MM.1S (cell line): ENCODE measurements at regions not wholly inside any gene's neighbourhood (a gene's known extent, or its start where the extent isn't known, plus 50 kb on each side); places are given as distances from the start of the nearest gene placed in this dataset.

ENCODE experiments used
- DNase-seq: peaks from one replicate; pipeline ENCODE4 v3.0.0-alpha.2; 2015
- H2AFZ ChIP-seq: fragments of 300-600 bp; sonication (generic); 2 replicates; pipeline ENCODE4 v1.6.0; 2016; ENCODE audit warnings: antibody characterized with exemption, low read length
- H3F3A ChIP-seq: fragments of 300-600 bp; sonication (generic); 2 replicates; pipeline ENCODE4 v1.6.1; 2016; ENCODE audit warnings: mild to moderate bottlenecking, antibody characterized with exemption, low read length, moderate library complexity, mixed read lengths; ENCODE audit not compliant: insufficient read depth
- H3K27ac ChIP-seq: fragments of 300-600 bp; sonication (generic); 2 replicates; pipeline ENCODE4 v1.5.1; 2016; ENCODE audit warnings: mild to moderate bottlenecking, low read length
- H3K27me3 ChIP-seq: fragments of 300-600 bp; sonication (generic); replicated peaks from 2 replicates; pipeline ENCODE4 v1.6.0; 2016; ENCODE audit warnings: low read length; ENCODE audit not compliant: insufficient read depth
- H3K36me3 ChIP-seq: fragments of 300-600 bp; sonication (generic); replicated peaks from 2 replicates; pipeline ENCODE4 v1.6.1; 2016; ENCODE audit warnings: mild to moderate bottlenecking, low read length, mixed read lengths; ENCODE audit not compliant: insufficient read depth
- H3K4me1 ChIP-seq: fragments of 300-600 bp; sonication (generic); 2 replicates; pipeline ENCODE4 v1.6.1; 2016; ENCODE audit warnings: low read length, mixed read lengths
- H3K4me2 ChIP-seq: fragments of 300-600 bp; sonication (generic); 2 replicates; pipeline ENCODE4 v1.6.0; 2016; ENCODE audit warnings: low read depth, low read length
- H3K4me3 ChIP-seq: fragments of 300-600 bp; sonication (generic); 2 replicates; pipeline ENCODE4 v1.5.1; 2016; ENCODE audit warnings: low read length, mixed read lengths
- H3K79me2 ChIP-seq: fragments of 300-600 bp; sonication (generic); 2 replicates; pipeline ENCODE4 v1.6.1; 2016; ENCODE audit warnings: mixed run types, low read length, mixed read lengths
- H3K9ac ChIP-seq: fragments of 300-600 bp; sonication (generic); 2 replicates; pipeline ENCODE4 v1.6.1; 2016; ENCODE audit warnings: low read length, mixed read lengths
- H3K9me2 ChIP-seq: fragments of 300-600 bp; sonication (generic); replicated peaks from 2 replicates; pipeline ENCODE4 v1.6.1; 2016; ENCODE audit warnings: mild to moderate bottlenecking, low read length, mixed read lengths; ENCODE audit not compliant: insufficient read depth
- H3K9me3 ChIP-seq: fragments of 300-600 bp; sonication (generic); replicated peaks from 2 replicates; pipeline ENCODE4 v1.6.1; 2016; ENCODE audit warnings: mild to moderate bottlenecking, low read length, mixed read lengths; ENCODE audit not compliant: insufficient read depth
- H4K20me1 ChIP-seq: fragments of 300-600 bp; sonication (generic); 2 replicates; pipeline ENCODE4 v1.6.1; 2016; ENCODE audit warnings: mild to moderate bottlenecking, low read length, moderate library complexity, mixed read lengths; ENCODE audit not compliant: insufficient read depth
- EZH2 ChIP-seq: fragments of 300-600 bp; sonication (generic); optimal IDR thresholded peaks from 2 replicates; pipeline ENCODE3; 2017; ENCODE audit warnings: low read depth, mild to moderate bottlenecking, antibody characterized with exemption, low read length, mixed read lengths
- EZH2phosphoT487 ChIP-seq: fragments of 300-600 bp; sonication (generic); IDR thresholded peaks from 2 replicates; pipeline ENCODE4 v1.6.1; 2018; ENCODE audit warnings: antibody characterized with exemption, low read length
- TF ChIP-seq, protein P1 (sequence below): fragments of 300-600 bp; sonication (generic); IDR thresholded peaks from 2 replicates; pipeline ENCODE4 v1.5.1; 2016; ENCODE audit warnings: antibody characterized with exemption, low read length, mixed read lengths

DNA sequence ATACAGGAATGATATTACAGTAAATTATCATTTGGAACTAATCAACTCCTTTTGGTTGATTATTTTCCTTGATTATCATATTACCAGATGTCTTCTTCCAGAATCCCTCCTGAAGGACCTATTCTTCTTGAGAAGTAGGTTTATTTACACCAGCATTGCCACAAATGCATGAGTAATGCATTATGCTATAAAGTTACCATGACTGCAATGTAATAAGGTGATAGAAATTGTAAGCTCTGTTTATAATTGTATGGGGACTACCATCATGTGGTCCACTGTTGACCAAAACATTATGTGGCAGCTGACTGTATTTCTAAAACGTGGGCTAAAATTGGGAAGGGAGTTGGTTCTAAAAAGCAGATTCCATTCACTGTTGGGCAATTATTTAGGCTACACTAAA lies 602.2 kb downstream of the NYAP2 start:
- no peaks in the 10 kb centered on the region for H3K27me3 ChIP-seq
- H3K4me2 ChIP-seq: no peak overlapping the region
- no peaks in the 10 kb centered on the region for H3K9me2 ChIP-seq
- H3K4me3 ChIP-seq: no peak overlapping the region
- H3F3A ChIP-seq: no peaks in the 10 kb centered on the region
- H3K9me3 ChIP-seq: no peaks in the 10 kb centered on the region
- no peaks in the 10 kb centered on the region for H3K36me3 ChIP-seq
- H2AFZ ChIP-seq: no peak overlapping the region
- TF ChIP-seq EZH2phosphoT487: no peak
- TF ChIP-seq, protein P1, sequence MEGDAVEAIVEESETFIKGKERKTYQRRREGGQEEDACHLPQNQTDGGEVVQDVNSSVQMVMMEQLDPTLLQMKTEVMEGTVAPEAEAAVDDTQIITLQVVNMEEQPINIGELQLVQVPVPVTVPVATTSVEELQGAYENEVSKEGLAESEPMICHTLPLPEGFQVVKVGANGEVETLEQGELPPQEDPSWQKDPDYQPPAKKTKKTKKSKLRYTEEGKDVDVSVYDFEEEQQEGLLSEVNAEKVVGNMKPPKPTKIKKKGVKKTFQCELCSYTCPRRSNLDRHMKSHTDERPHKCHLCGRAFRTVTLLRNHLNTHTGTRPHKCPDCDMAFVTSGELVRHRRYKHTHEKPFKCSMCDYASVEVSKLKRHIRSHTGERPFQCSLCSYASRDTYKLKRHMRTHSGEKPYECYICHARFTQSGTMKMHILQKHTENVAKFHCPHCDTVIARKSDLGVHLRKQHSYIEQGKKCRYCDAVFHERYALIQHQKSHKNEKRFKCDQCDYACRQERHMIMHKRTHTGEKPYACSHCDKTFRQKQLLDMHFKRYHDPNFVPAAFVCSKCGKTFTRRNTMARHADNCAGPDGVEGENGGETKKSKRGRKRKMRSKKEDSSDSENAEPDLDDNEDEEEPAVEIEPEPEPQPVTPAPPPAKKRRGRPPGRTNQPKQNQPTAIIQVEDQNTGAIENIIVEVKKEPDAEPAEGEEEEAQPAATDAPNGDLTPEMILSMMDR: no peak
- TF ChIP-seq EZH2: no peak
- no peak overlapping the region for H3K9ac ChIP-seq
- H3K79me2 ChIP-seq: no peaks in the 10 kb centered on the region
- no peak overlapping the region for H3K27ac ChIP-seq
- H4K20me1 ChIP-seq: no peaks in the 10 kb centered on the region
- no peaks in the 10 kb centered on the region for H3K4me1 ChIP-seq
- no peak for DNase-seq

- no peak for DNase-seq
- H3K4me2 ChIP-seq: no peak overlapping the region
- H3F3A ChIP-seq: no peaks in the 10 kb centered on the region
- no peaks in the 10 kb centered on the region for H3K79me2 ChIP-seq
- no peak for TF ChIP-seq EZH2phosphoT487
- no peak for TF ChIP-seq EZH2
- no peaks in the 10 kb centered on the region for H3K27me3 ChIP-seq
- no peaks in the 10 kb centered on the region for H3K4me1 ChIP-seq
- H3K9me2 ChIP-seq: no peaks in the 10 kb centered on the region
- H3K27ac ChIP-seq: no peak overlapping the region
- no peak overlapping the region for H3K4me3 ChIP-seq
- no peak overlapping the region for H2AFZ ChIP-seq
- H3K36me3 ChIP-seq: no peaks in the 10 kb centered on the region
- no peaks in the 10 kb centered on the region for H3K9me3 ChIP-seq
- H3K9ac ChIP-seq: no peak overlapping the region
- H4K20me1 ChIP-seq: no peaks in the 10 kb centered on the region
These were observed 600.2 kb downstream of the NYAP2 start for GRCh38 chr2:225999692-226000091.

- no peak for DNase-seq
- Histone ChIP-seq H3K4me3 (no peak overlapping the region), H3F3A (no peaks in the 10 kb centered on the region), H3K9me2 (no peaks in the 10 kb centered on the region), H2AFZ (no peak overlapping the region), H3K27ac (no peak overlapping the region), H3K4me2 (no peak overlapping the region), H3K4me1 (no peaks in the 10 kb centered on the region), H3K9me3 (no peaks in the 10 kb centered on the region), H3K27me3 (no peaks in the 10 kb centered on the region), H4K20me1 (no peaks in the 10 kb centered on the region), H3K36me3 (no peaks in the 10 kb centered on the region), H3K9ac (no peak overlapping the region), H3K79me2 (no peaks in the 10 kb centered on the region)
- no peak for TF ChIP-seq EZH2phosphoT487
- TF ChIP-seq, protein P1: no peak
- no peak for TF ChIP-seq EZH2
These were observed 599.1 kb downstream of the NYAP2 start for GRCh38 chr2:225998653-225999052.

DNA sequence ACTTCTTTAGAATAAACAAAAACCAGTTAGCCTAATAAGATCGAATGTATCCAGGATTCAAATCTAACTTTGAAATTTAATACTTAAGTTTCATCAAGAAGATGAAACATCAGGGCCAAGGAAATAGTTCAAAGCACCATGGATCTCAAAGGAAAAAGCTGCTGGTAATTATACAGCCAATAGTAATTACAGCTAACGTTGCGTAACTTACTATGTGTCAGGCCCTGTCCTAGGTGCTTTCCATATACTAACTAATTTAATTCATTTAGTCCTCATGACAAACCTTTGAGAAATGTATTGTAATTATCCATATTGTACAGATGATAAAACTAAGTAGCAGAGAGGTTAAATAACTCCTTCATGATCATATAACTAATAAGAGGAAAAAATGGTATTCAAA lies 598.6 kb downstream of the NYAP2 start:
- Histone ChIP-seq H4K20me1 (no peaks in the 10 kb centered on the region), H3K4me2 (no peak overlapping the region), H3K9ac (no peak overlapping the region), H3K4me3 (no peak overlapping the region), H3K9me3 (no peaks in the 10 kb centered on the region), H3K27ac (no peak overlapping the region), H2AFZ (no peak overlapping the region), H3K9me2 (no peaks in the 10 kb centered on the region), H3K4me1 (no peaks in the 10 kb centered on the region), H3F3A (no peaks in the 10 kb centered on the region), H3K36me3 (no peaks in the 10 kb centered on the region), H3K27me3 (no peaks in the 10 kb centered on the region), H3K79me2 (no peaks in the 10 kb centered on the region)
- DNase-seq: no peak
- TF ChIP-seq EZH2: no peak
- TF ChIP-seq, protein P1: no peak
